SU-DHL-6 (cell line): ENCODE measurements at regions not wholly inside any gene's neighbourhood (a gene's known extent, or its start where the extent isn't known, plus 50 kb on each side); places are given as distances from the start of the nearest gene placed in this dataset.

Experiments used
- H2AFZ ChIP-seq: fragments of 200-600 bp; sonication (generic); 2 replicates; pipeline ENCODE4 v1.6.1; 2014; ENCODE audit warnings: low read depth, mild to moderate bottlenecking, moderate library complexity, mixed read lengths, antibody characterized with exemption, low read length; ENCODE audit not compliant: severe bottlenecking
- H3F3A ChIP-seq: fragments of 200-600 bp; shearing (Covaris generic); 2 replicates; pipeline ENCODE4 v1.6.0; 2016; ENCODE audit warnings: antibody characterized with exemption, mild to moderate bottlenecking; ENCODE audit not compliant: insufficient read depth
- H3K27ac ChIP-seq: fragments of 200-600 bp; sonication (generic); 2 replicates; pipeline ENCODE4 v1.5.1; 2016; ENCODE audit warnings: low read depth, mild to moderate bottlenecking, low read length, moderate library complexity, mixed read lengths
- H3K27me3 ChIP-seq: fragments of 200-600 bp; sonication (generic), shearing (Covaris generic); 2 replicates; pipeline ENCODE4 v1.6.0; 2014; ENCODE audit warnings: mild to moderate bottlenecking, low read length
- H3K36me3 ChIP-seq: fragments of 200-600 bp; sonication (generic); 2 replicates; pipeline ENCODE4 v1.6.1; 2014; ENCODE audit warnings: mild to moderate bottlenecking, low read length, mixed read lengths
- H3K4me2 ChIP-seq: fragments of 300-600, 200-600 bp; shearing (Covaris generic), sonication (generic); 2 replicates; pipeline ENCODE4 v1.6.0; 2014; ENCODE audit warnings: low read length, low read depth, mild to moderate bottlenecking; ENCODE audit not compliant: poor library complexity, severe bottlenecking
- H3K4me3 ChIP-seq: fragments of 200-600 bp; sonication (generic); 2 replicates; pipeline ENCODE4 v1.5.1; 2014; ENCODE audit warnings: antibody characterized with exemption, low read length, mild to moderate bottlenecking, mixed read lengths; ENCODE audit not compliant: insufficient read depth, poor library complexity, severe bottlenecking
- H3K79me2 ChIP-seq: fragments of 200-600 bp; sonication (generic); 2 replicates; pipeline ENCODE4 v1.6.1; 2014; ENCODE audit warnings: mild to moderate bottlenecking, low read length, moderate library complexity; ENCODE audit not compliant: insufficient read depth
- H3K9ac ChIP-seq: fragments of 200-600 bp; sonication (generic); 2 replicates; pipeline ENCODE4 v1.7.0; 2014; ENCODE audit warnings: mild to moderate bottlenecking, low read length
- H3K9me2 ChIP-seq: fragments of 200-600 bp; sonication (generic); replicated peaks from 2 replicates; pipeline ENCODE4 v1.6.1; 2014; ENCODE audit warnings: low read length; ENCODE audit not compliant: insufficient read depth
- H3K9me3 ChIP-seq: fragments of 200-600 bp; sonication (generic); 2 replicates; pipeline ENCODE4 v1.6.1; 2014; ENCODE audit warnings: low read length, mixed read lengths; ENCODE audit not compliant: insufficient read depth
- H4K20me1 ChIP-seq: fragments of 200-600 bp; sonication (generic); 2 replicates; pipeline ENCODE4 v1.6.1; 2014; ENCODE audit warnings: low read depth, mild to moderate bottlenecking, antibody characterized with exemption, low read length, moderate library complexity, mixed read lengths
- EZH2phosphoT487 ChIP-seq: fragments of 200-600 bp; sonication (generic), shearing (Covaris generic); conservative IDR thresholded peaks from 2 replicates; pipeline ENCODE4 v1.6.1; 2018; ENCODE audit warnings: mild to moderate bottlenecking, antibody characterized with exemption, low read length, moderate library complexity, mixed read lengths
- TF ChIP-seq, protein P1 (sequence below): fragments of 200-600 bp; sonication (generic); IDR thresholded peaks from one replicate; pipeline ENCODE4 v1.5.1; 2017; ENCODE audit warnings: antibody characterized with exemption, mild to moderate bottlenecking, low read length, moderate library complexity; ENCODE audit not compliant: insufficient read depth, poor library complexity, severe bottlenecking

DNA sequence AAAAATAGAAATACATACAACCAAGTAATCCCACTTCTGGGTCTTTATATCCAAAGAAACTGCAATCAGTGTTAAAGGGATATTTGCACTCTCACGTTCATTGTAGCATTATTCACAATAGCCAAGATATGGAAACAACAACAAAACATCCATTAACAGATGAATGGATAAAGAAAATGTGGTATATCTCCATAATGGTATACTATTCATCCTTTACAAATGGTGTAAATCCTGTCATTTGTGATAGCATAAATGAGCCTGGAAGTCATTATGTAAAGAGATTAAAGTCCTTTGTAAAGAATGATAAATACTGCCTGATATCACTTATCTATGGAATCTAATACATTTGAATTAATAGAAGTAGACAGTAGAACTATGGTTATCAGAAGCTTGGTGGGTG is 327.7 kb downstream of the UTRN start:
- H4K20me1 ChIP-seq: no peaks in the 10 kb centered on the region
- no peaks in the 10 kb centered on the region for H3K9me3 ChIP-seq
- H3F3A ChIP-seq: no peaks in the 10 kb centered on the region
- no peak for TF ChIP-seq EZH2phosphoT487
- TF ChIP-seq, protein P1, sequence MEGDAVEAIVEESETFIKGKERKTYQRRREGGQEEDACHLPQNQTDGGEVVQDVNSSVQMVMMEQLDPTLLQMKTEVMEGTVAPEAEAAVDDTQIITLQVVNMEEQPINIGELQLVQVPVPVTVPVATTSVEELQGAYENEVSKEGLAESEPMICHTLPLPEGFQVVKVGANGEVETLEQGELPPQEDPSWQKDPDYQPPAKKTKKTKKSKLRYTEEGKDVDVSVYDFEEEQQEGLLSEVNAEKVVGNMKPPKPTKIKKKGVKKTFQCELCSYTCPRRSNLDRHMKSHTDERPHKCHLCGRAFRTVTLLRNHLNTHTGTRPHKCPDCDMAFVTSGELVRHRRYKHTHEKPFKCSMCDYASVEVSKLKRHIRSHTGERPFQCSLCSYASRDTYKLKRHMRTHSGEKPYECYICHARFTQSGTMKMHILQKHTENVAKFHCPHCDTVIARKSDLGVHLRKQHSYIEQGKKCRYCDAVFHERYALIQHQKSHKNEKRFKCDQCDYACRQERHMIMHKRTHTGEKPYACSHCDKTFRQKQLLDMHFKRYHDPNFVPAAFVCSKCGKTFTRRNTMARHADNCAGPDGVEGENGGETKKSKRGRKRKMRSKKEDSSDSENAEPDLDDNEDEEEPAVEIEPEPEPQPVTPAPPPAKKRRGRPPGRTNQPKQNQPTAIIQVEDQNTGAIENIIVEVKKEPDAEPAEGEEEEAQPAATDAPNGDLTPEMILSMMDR: no peak
- H3K79me2 ChIP-seq: no peaks in the 10 kb centered on the region
- no peaks in the 10 kb centered on the region for H3K36me3 ChIP-seq
- H3K9ac ChIP-seq: no peak overlapping the region
- no peaks in the 10 kb centered on the region for H3K27me3 ChIP-seq
- H3K4me3 ChIP-seq: no peak overlapping the region
- no peak overlapping the region for H3K27ac ChIP-seq
- H3K9me2 ChIP-seq: no peaks in the 10 kb centered on the region
- no peak overlapping the region for H3K4me2 ChIP-seq
- H2AFZ ChIP-seq: no peak overlapping the region

DNA sequence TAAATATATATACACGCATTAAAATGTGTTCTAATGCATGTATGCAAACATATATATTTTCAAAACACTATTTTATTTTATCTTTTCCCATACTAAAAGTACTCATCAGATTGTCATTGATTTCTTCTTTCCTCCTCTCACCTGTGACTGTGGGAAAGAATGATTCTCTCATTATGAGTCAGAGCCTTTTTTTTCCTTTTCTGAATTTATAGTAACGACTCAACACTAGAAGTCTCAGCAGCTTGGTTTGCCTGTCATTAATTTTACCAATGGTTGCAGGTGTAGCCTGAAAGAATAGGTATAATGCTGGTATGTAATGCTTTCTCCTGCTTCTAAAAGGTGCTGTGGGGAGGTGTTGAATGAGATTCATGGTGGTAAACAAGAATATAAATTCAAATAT is 328.7 kb downstream of the UTRN start:
- H3F3A ChIP-seq: no peaks in the 10 kb centered on the region
- H3K4me2 ChIP-seq: no peak overlapping the region
- no peaks in the 10 kb centered on the region for H3K79me2 ChIP-seq
- no peaks in the 10 kb centered on the region for H3K9me2 ChIP-seq
- no peaks in the 10 kb centered on the region for H3K9me3 ChIP-seq
- no peak overlapping the region for H3K27ac ChIP-seq
- H3K4me3 ChIP-seq: no peak overlapping the region
- no peak overlapping the region for H3K9ac ChIP-seq
- no peaks in the 10 kb centered on the region for H4K20me1 ChIP-seq
- no peaks in the 10 kb centered on the region for H3K27me3 ChIP-seq
- no peaks in the 10 kb centered on the region for H3K36me3 ChIP-seq
- no peak overlapping the region for H2AFZ ChIP-seq
- TF ChIP-seq EZH2phosphoT487: no peak
- TF ChIP-seq, protein P1: no peak

DNA sequence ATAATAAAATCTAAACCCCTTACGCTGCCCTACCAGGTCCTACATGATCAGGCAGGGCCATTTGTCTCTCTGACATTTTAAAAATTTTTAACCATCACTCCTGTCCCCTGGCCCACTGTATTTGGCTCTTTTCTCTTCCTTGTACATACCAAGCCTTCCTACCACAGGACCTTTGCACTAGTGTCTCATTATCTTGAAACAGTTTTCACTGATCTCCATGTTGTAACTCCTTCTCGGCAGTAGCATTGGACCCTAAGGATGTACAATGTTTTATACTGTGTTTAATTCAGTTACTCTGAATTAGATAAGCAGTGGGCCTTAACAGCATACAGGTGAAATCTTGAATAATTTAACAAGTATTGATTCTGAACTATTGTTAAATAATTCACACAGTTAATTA is 330.7 kb downstream of the UTRN start:
- H3K9me3 ChIP-seq: no peaks in the 10 kb centered on the region
- H3F3A ChIP-seq: no peaks in the 10 kb centered on the region
- no peak overlapping the region for H3K9ac ChIP-seq
- no peaks in the 10 kb centered on the region for H3K36me3 ChIP-seq
- H3K9me2 ChIP-seq: no peaks in the 10 kb centered on the region
- TF ChIP-seq, protein P1: no peak
- no peak for TF ChIP-seq EZH2phosphoT487
- H2AFZ ChIP-seq: no peak overlapping the region
- H4K20me1 ChIP-seq: no peaks in the 10 kb centered on the region
- no peak overlapping the region for H3K4me3 ChIP-seq
- H3K27me3 ChIP-seq: no peaks in the 10 kb centered on the region
- no peak overlapping the region for H3K4me2 ChIP-seq
- no peak overlapping the region for H3K27ac ChIP-seq
- H3K79me2 ChIP-seq: no peaks in the 10 kb centered on the region

DNA sequence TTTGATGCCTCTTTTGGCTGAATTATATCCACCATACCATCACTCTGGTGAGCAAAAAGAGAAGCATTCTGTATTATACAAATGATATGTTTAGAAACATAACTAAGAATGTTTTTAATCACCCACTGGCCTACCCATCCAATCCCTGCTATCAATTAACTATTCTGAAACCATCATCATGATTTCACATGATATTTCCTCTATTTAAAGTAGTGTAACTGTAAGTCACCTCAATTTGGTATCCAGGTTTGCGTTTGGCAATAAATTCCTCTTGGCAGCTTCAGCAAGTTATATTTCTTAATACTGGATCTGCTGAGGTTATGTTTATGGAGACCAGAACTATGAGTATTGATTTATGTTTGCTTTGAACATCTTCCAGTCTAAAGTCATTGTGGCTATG is 332.1 kb downstream of the UTRN start:
- H4K20me1 ChIP-seq: no peaks in the 10 kb centered on the region
- TF ChIP-seq, protein P1: no peak
- TF ChIP-seq EZH2phosphoT487: no peak
- no peak overlapping the region for H2AFZ ChIP-seq
- H3F3A ChIP-seq: no peaks in the 10 kb centered on the region
- no peaks in the 10 kb centered on the region for H3K27me3 ChIP-seq
- H3K4me3 ChIP-seq: no peak overlapping the region
- H3K4me2 ChIP-seq: no peak overlapping the region
- no peaks in the 10 kb centered on the region for H3K9me2 ChIP-seq
- H3K9me3 ChIP-seq: no peaks in the 10 kb centered on the region
- H3K36me3 ChIP-seq: no peaks in the 10 kb centered on the region
- no peak overlapping the region for H3K9ac ChIP-seq
- H3K27ac ChIP-seq: no peak overlapping the region
- H3K79me2 ChIP-seq: no peaks in the 10 kb centered on the region
